ENCODE measurements at regions not wholly inside any gene's neighbourhood (a gene's known extent, or its start where the extent isn't known, plus 50 kb on each side); places are given as distances from the start of the nearest gene placed in this dataset.

DNA sequence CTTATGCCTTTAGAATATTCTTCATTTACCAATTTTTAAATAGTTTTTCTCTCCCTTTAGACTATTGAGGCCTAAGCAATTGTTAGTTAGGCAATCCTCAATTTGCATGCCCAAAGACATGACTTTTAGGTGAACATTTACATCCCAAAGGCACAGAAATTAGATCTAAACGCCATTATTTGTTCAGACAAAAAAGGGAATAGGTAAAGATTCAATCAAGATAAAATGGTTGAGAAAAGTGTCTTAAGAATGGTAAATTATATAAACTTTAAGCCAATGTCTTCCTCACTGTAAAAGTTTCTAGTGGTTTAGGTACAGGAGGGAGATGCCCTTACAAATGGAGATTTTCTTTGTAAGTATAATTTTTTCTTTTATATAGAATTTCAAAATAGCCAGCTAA lies 50.2 kb upstream of the MME start:
- no peak for DNase-seq

DNA sequence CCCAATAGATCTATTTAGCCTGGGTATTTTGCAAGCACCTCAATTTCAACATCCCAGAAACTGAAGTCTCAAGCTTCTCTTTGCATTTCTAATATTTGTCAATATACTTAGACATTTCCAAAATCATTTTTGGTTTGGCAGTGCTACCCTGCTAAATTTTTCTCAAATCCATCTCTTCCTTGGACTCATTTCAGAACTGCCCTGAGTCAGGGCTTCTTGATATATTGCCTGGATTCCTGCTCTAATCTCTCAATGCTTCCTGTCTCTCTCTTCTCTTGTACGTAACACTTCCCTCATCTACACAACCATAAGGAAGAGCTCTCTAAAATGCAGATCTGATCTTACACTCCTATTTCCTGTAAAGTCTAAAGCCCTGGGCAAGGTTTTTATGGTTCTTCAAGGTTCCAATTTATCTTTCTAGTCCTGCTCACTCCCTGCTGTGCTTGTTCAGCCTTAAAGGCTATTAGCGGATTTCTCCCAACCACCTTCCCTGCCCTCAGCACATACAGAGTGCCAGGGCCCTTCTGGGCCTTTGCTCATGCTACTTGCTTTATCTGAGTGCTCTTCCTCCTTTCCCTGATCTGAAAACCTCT lies 53.0 kb upstream of the MME start:
- peak; percentile 36 for DNase-seq

DNA sequence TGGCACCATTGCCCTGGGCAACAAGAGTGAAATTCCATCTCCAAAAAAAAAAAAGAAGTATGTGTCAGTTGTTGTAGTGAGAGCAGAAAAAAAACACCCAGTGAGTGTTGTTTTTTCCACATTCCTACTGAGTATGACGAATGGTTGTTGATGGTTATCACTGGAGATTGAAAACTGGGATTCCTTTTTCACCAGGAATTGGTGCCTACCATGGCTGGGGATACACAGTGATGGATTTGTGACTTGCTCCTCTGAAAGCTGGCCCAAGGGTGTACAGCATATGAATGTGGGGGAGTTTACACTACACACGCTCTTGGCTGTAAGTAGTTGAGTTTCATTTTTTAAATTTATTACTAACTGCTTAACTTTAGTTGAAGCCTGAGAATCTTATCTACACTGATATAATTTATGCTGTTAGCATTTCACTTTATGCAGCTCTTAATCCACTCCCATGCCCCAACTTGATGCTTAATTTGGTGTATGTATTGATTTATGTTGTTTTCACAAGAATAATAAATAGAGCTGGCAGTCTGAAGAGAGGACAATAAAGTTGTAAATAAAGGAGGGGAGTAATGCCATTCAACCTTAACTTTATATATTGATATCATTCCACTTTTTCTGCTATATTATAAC lies 56.0 kb upstream of the MME start:
- peak; percentile 83 for DNase-seq

DNA sequence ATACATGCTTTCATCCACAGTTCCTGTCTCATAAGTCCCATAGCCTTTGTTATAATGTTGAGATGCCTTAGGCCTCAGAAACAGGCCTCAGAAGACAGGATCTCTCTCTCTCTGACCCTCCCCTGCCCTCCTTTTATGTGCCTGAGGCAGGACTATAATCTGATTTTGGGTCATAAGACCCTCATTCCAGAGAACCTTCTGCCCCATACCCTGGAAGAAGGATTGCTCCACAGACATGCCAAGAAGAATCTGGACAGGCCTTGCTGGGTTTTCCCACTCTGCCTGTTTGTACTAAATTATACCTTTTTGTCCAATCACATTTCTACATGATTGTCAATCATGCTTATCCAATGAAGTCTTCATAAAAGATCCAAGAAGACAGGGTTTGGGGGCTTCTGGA lies 57.2 kb upstream of the MME start:
- DNase-seq, result no peak

DNA sequence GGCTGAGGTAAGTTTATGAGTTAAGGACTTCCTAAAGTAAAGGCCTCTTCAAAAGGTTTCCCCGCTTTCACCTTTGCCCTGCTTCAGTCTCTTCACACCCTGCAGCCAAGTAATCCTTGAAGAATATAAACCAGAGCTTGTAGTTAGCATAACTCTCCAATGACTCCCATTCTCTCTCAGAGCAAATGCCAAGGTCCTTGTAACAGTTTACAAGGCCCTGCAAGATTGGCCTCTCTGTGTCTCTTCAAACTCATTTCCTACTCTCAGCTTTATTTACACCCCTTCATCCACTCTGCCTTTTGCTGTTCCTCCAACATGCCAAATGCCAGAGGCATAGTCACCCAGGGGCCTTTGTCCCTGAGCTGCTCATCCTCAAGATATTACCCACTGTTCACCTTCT lies 60.5 kb upstream of the MME start:
- DNase-seq, result peak; percentile 54

DNA sequence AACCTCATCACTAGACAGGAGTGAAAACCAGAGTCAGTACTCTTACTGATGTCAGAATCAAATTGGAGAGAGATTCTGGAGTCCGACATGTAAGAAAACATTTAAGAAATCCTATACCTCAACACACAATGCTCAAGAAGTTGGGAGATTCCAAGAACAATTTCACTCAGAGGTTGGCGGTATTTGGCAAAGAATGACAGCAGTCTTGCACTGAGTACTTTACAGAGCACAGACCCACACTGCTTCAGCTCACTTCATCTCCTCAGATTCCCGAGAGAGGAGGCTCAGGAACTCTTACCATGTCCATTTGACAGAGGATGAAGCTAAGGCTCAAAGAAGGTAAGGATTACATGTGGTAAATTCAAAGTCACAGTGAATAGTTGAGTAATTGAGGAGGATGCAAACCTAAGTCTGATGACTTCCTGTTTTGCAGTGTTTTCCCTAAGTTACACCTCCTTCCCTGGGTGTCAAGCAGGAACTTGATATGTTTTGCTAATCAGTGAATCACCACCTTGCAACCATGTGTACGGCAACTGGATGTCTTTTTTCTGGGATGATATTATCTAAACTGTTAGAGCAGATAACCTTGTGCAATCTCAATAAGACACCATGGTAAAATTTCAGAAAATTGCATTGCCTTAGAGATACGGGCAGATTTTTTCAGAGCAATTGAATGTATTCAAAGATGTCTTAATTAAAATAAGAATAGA lies 61.3 kb upstream of the MME start:
- no peak for DNase-seq

DNA sequence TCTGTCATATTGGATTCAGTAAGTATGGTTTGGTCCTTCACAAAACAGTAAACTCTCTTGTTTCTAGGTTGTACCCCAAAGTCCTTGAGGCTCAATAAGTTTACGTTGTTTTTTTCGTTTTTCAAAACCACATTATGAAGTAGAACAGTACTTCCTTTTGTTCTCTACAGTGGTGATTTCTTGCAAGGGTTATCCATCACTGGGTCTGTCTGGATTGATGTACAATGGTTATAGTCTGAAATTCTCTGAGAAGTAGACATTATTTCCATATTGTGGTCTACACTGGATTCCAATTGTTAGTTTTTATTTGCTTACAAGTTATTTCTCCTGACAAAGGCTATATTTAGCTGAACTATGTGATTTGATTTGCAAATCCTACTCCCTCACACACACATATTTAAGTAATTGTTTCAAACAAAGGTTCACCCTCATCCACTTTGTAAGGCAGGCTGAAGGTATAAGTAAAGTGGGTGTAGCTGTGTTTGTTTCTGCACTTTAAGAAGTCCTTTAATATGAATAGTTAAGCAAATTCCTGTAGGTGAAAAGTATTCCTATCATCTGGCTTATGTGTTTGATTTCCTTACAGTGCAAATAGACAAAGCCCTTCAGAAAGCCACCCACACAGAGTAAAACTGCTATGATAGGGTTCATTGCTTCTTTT lies 64.2 kb upstream of the MME start:
- DNase-seq, result no peak

DNA sequence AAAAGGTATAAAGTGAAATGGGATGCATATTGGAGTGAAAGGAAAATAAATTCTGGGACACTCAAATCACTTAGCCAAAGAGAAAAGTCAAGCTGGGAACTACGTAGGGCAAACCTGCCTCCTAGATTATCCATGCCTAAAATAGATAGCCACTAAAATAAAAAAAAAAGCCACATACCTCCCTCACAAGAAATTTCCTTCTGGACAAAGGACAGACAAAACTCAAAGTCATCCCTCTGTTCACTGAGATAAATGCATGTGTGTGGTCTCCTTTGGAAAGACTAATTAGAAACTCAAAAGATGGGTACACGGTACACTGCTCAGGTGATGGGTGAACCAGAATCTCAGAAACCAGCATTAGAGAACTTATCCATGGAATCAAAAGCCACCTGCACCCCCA lies 65.2 kb upstream of the MME start:
- no peak for DNase-seq

DNA sequence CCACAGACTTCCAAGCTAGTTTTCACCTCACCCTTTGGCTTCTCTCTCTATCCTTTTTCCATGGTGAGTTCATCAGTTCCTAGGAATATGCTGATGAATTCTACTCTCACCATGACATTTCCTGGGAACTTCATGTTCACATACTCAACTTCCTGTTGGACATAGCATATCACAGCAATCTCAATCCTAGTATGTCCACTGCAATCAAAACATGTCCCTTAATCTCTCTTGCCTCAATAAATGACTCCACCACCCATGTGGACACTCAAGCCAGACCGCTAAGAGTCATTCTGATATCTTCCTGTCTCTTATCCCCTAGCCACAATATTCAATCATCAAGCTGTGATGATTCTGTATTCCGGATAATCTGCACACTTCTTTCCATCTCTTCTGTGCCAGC lies 66.7 kb upstream of the MME start:
- no peak for DNase-seq

DNA sequence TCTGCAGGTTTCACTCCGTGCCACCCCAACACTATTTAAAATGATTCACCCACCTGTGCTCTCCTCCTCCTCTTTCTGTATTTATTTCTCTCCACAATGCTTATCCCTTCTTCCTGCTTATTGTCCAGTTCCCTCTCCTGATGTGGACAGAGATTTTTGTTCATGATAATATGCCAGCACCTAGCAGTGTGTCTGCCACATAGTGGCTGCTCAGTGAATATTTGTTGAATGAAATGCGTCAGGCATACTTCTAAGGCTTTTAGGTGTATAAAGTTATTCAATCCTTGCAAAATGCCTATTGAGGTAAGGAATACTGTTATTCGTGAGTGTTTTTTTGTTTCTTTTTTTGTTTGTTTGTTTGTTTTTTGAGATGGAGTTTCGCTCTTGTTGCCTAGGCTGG lies 67.5 kb upstream of the MME start:
- no peak for DNase-seq

DNA sequence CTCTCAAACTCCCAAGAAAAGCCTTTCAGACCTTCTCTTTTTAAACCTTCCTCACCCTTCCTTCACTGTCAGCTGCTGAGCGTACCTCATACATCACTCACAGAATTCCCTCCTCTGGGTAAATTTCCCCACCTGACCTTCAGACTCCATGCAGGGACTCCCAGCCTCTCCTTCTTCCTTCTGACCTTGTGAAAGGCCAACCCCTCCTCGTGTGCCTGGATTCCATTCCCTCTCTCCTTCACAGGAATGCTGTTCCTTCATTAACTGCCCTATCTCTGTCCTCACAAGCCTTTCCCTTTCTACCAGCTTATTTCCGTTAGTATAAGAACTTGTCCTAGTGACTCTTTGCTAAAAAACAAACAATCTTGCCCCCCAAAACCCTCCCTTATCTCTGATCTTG lies 69.7 kb upstream of the MME start:
- DNase-seq, result no peak

DNA sequence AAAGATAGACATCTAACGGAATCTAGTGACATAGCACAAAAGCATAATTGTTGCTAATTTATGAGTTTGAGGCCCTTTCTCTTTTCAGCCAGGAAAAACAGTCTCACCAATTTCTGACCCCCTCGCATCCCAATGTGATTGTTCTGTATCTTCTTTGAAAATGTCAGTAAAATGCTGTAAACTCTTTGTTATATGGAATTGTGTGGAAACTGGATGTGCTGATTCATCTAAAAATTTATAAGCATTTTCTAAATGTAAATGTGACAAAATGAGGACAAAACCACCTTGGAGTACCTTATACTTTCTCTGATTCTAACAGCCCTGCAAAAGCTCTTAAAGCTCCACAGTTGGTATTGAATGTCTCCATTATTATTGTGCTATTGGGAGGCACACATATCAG lies 70.9 kb upstream of the MME start:
- DNase-seq, result no peak

DNA sequence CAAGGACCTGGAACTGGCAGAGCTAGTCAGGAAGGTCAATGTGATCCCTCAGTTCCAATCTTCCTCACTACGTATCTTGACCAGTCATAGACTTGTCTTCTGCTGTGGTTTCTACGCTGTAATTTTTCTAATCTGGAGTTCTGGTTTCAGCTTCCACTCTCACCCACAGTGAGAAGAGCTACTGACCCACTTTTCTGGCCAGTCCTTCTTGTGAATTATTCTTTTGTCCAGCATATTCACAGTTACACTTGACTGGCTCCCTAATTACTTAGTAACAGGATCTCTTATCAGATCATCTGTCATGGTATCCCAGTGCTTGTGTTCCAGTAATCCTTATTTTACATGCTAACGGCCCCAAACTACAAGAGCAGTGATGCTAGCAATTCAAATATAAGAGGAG lies 72.4 kb upstream of the MME start:
- no peak for DNase-seq

DNA sequence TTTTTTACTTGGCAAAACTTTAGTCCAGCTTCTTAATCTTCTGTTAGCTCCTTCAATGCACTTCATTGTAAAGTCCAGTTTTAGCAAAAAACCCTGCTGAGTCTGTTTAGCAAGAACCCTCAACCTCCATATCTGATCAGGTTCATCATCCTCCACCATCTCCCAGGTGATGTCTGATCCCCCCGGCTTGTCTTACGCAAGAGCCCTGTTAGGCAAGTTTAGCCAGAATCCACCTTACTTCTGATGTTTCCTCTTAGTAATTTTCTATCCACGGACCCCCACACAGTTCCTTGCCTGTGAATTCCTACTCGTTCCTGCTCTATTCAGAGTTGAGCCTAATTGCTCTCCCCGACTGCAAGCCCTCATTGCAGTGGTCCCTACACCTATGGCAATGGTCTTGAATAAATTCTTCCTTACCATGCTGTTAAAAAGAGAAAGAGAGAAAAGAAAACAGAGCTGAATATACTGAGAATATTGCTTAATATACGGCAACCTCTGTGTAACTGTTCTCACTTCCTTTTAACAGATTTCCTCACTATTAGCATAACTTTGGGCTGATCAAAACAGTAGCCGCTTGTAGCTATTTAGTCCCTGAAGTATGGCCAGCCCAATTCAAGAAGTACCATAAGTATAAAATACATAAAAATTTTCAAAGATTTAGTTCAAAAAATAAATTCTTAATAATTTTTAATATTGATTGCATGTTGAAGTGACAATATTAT lies 78.7 kb upstream of the MME start:
- no peak for DNase-seq

DNA sequence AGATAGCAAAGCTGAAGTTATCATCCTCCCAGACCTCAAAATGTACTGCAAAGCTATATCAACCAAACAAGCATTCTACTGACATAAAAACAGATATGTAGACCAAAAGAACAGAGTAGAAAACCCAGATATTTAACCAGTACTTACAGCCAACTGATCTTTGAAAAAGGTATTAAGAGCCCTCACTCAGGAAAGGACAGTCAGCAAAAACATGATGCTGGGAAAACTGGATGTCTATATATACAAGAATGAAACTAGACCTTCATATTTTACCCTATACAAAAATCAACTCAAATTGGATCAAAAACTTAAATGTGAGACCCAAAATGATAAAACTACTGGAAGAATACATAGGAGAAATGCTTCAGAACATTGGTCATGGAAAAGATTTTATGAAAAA lies 87.5 kb upstream of the MME start:
- no peak for DNase-seq

DNA sequence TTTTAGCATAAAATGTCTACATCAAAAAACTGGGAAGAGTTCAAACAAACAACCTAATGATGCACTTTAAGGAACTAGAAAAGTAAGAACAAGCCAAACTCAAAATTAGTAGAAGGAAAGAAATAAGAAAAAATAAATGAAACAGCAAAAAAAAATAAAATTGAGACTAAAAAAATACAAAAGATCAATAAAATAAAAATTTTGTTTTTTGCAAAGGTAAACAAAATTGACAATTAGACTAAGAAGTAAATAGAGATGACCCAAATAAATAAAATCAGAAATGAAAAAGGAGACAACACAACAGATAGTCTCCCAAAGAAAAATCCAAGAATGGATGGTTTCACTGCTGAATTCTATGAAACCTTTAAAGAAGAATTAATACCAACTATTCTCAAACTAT lies 89.6 kb upstream of the MME start:
- DNase-seq, result no peak

DNA sequence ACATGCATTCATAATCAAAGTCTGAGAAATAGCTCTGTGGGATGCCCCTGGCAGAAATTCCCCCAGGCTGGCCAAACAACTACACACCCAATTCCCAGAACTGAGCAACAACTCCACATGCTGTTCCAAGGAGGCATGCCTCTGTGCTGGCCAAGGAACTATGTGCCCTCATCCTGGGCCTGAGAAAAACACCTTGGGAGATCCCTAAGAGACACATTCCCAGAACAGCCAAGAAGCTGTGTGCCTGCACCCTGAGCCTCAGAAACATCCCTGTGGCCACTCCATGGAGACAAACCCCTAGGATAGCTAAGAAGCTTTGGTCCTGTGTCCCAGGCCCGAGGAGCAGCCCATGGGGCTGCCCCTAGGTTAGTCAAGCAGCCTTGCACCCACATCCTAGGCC lies 92.3 kb upstream of the MME start:
- no peak for DNase-seq

DNA sequence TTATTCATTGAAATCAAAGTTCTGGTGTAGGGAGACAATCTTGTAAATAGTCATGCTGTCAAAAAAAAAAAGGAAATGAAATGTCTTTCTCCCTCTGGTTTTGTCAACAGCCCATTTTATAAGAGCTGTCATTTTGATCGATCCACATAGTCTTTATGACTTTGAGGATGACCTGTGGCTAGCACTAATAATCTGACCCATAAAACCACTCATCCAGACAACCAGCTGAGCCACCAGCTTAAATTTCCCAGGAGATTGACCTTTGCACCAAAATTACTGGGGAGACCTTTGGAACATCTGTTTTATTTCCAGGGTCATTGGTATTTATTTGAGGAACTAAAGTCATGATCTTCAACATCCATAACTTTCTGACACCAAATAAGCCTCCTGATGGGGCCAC lies 98.5 kb upstream of the MME start:
- no peak for DNase-seq

DNA sequence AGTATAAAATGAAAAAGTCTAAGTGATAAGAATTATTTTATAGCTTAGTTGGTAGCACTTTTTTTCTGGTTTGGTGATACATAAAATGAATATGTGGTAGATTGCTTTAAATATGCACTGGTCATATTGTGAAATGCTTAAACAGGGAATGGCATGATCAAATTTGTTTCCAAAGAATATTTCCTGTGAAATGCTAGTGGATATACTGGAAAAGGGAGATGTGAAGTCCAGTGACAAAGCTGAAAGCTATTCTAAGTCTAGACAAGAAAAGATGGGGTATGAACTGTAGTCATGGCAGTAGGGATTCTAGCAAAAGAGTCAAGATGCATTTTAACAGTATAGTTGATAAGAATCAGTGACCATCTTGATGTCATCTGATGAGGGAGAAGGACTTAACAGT lies 98.9 kb upstream of the MME start:
- DNase-seq, result peak; percentile 9

DNA sequence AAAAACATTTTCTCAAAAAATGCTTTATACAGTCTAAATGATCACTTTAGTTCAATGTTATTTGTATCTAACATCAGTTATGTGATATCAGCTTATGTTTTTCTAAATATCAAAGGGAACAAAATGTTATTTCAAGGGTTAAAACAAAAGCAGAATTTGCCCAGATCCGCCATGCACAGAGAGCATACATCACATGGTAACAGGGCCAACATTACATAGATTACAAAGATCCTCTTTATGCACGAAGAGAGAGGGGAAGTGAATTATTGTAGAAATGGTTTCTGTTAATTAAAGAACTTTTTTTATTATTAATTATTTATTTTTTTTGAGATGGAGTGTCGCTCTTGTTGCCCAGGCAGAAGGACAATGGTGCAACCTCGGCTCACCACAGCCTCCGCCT lies 100.8 kb upstream of the MME start:
- DNase-seq, result no peak

DNA sequence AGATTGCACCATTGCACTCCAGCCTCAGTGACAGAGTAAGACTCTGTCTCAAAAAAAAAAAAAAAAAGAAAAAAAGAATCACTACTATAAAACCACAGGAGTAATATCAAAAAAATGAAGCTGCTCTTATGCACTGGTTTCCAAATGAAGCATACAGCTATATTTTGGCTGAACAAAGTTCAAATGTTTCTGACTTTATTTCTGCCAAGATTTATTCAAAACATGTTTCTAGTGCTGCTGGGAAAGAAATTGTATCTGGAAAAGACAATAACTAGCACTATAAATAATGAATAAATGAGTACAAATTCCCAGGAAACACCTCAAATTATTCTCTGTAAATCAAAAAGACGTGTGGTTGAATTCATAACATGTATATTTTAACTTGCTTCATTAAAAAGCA lies 102.5 kb upstream of the MME start:
- no peak for DNase-seq

DNA sequence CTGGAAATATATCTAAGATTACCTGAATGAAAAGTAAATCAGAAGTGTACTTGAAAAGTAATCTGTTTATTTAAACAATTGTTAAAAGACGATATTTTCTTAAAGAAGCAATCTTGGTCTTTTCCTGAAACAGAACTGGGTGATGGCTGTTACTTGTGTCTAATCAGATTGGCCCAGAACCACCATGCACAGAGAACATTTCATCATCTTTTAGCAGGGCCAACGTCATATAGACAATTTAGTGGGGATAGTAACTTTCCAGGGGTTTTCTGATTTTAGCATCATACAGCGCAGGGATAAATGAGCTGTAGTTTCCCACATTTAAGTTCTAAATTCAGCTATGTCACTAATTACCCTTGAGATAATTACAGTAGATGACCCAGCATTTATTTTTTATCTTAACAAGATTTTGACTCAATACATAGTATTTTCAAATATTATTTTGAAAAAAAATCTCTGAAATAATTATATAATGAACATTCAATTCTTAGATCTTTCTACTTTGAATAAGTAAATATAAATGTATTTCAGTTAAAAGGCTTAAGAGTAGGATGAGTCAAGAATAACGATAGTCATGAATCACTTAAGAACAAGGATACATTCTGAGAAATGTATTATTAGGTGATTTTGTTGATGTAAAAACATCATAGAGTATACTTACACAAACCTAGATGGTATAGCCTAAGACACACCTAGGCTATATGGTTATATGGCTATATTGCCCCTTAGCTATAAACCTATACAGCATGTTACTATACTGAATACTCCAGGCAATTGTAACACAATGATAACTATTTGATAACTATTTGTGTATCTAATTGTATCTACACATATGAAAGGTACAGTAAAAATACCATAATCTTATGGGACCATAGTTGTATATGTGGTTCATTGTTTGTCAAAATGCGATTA lies 103.8 kb upstream of the MME start:
- DNase-seq, result no peak

DNA sequence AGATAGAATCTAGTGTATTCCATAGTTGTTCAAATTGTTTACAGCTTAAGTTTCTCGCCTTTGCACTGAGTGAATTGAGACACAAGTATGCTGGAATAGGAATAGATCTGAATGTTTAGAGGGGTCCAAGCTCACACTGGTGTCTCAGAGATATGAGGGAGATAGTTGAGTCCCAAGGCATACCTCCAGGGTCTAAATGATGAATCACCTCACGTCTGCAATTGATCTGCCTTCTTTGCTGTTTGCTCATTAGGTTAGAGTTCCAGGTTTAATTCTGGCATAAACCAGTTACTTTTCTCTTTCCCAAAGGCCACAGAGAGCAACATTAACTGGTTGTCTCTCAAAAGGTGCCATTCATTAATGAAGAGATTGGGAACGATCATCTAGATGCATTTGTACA lies 106.3 kb upstream of the MME start:
- peak; percentile 20 for DNase-seq
